ENCODE measurements at regions not wholly inside any gene's neighbourhood (a gene's known extent, or its start where the extent isn't known, plus 50 kb on each side); places are given as distances from the start of the nearest gene placed in this dataset.
A peak's percentile ranks its signal among the peaks of the same experiment; 100 is the strongest.

DNA sequence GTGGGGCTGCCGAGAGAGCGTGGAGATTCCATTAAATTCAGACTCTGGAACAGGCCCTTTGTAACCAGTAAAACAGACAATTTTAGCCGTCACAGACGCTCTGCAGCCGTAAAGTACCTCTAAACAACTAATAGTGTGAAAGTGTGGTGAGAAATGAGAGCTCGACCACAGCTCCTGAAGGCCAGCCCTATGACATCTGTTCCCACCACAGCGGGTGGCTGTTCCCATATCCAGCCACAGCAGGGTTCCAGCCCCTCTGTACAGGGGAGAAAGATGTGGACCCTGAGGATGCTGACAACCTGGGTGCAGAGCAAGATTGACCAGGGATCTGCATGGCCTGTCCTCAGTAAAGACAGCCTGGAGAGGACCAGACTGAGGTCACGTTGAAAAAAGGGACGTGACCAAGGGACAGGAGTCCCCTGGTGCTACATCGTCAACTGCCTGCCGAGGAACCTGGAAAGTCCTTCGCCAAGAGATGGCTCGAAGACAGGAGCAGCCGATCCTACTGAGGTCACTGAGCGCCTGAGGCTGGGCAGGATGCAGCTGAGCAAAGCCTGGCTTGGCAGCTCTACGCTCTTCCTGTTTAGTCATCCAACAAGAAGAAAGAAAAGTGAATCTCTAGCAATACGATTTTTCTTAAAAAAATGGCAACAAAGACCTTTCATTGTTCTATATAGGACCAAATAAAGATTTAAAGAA lies 831.7 kb downstream of the RNF144A start:
- Histone ChIP-seq H3K9me3 (peaks cover 0 to 5% (median 3%) of the 10 kb centered on the region in 4 donors), H3K27ac (no peak overlapping the region), H3K27me3 (no peaks in the 10 kb centered on the region), H3K36me3 (no peaks in the 10 kb centered on the region), H3K4me3 (no peak overlapping the region), H3K4me1 (peaks cover 0 to 47% (median 20%) of the 10 kb centered on the region in 4 donors)
- TF ChIP-seq CTCF (IDR thresholded peaks at IDR 0.05) = no peak
- no peak for TF ChIP-seq POLR2AphosphoS5 (IDR thresholded peaks at IDR 0.05)
- no peak for TF ChIP-seq EP300 (IDR thresholded peaks at IDR 0.05)
- TF ChIP-seq POLR2A (IDR thresholded peaks at IDR 0.05) = no peak
- intact Hi-C loops (cut with DNase I) = loop anchor here (10.0 kb wide), 1 partner anchor 234 kb away; no protein-coding TSS in a partner anchor
- no peak for DNase-seq
- WGBS, 2 donors = 80 to 83% methylated on average over 17 of the region's 17 CpGs

- WGBS, 2 donors = 86 to 88% methylated on average over 4 of the region's 4 CpGs
- peak overlapping the region in 2 of 4 donors; percentile 40 to 48 for H3K27ac ChIP-seq
- no peak for DNase-seq
- H3K4me3 ChIP-seq = no peak overlapping the region
- intact Hi-C loops (cut with DNase I) = loop anchor here (5.0 to 10.0 kb wide), 2 partner anchors 235 to 407 kb away; no protein-coding TSS in a partner anchor
- TF ChIP-seq CTCF (IDR thresholded peaks at IDR 0.05) (no peak), POLR2A (IDR thresholded peaks at IDR 0.05) (no peak), POLR2AphosphoS5 (IDR thresholded peaks at IDR 0.05) (no peak), EP300 (IDR thresholded peaks at IDR 0.05) (no peak)
- no peaks in the 10 kb centered on the region for H3K27me3 ChIP-seq
- peaks cover 0 to 12% (median 8%) of the 10 kb centered on the region in 4 donors for H3K9me3 ChIP-seq
- H3K36me3 ChIP-seq = no peaks in the 10 kb centered on the region
- H3K4me1 ChIP-seq = peaks cover 0 to 47% (median 20%) of the 10 kb centered on the region in 4 donors
Observed at GRCh38 chr2:7749895-7750559, 832.8 kb downstream of the RNF144A start.

DNA sequence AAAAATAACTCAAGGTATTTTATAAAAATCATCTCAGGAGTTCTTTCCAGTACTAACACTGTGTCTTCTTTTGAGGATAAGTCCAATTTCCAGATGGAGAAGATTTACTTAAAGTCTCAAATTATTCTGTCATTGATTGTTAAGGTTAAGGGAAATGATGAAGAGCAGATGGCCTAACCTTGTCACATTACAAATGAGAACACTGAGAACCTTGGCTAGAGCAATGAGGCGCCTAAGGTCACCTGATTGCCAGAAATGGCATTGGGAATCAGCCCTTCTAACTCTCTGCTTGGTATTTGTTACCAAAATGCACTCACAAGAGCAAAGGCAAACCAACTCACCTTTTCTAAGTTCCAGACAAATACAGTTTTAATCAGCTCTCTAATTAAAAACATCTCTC lies 835.1 kb downstream of the RNF144A start:
- no peak overlapping the region for H3K4me3 ChIP-seq
- no peak for DNase-seq

DNA sequence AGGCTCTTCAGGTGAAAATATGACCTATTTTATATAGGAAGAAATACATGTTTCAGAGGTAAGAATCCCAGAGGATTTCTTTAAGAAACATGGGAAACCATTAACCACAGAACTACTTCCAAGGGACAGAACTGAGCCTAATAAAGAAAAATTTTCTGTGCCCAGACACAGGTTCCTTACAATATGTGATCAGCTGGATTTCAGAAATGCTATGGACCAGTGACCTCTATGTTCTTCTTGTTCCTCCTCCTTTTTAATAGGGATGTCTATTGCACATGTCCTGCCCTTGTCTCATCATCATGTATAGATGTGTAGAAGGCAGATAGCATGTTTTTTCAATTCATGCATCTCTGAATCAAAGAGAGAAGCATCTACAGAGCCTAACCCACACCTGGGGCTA lies 836.6 kb downstream of the RNF144A start:
- no peaks in the 10 kb centered on the region for H3K27me3 ChIP-seq
- no peak overlapping the region for H3K4me3 ChIP-seq
- intact Hi-C loops (cut with DNase I) = loop anchor here (5.0 kb wide), 1 partner anchor 404 kb away; no protein-coding TSS in a partner anchor
- peaks cover 0 to 25% (median 14%) of the 10 kb centered on the region in 4 donors for H3K9me3 ChIP-seq
- TF ChIP-seq POLR2A (IDR thresholded peaks at IDR 0.05) = no peak
- H3K4me1 ChIP-seq = peaks cover 0 to 35% (median 18%) of the 10 kb centered on the region in 4 donors
- peak overlapping the region in 2 of 4 donors; percentile 68 to 72 for H3K27ac ChIP-seq
- no peak for DNase-seq
- no peaks in the 10 kb centered on the region for H3K36me3 ChIP-seq

More for the DNA sequence above, 835.1 kb downstream of the RNF144A start:
- Histone ChIP-seq H3K4me1 (peaks cover 0 to 36% (median 20%) of the 10 kb centered on the region in 4 donors), H3K27ac (peak overlapping the region in 3 of 4 donors; percentile 68 to 72 (median 71)), H3K36me3 (no peaks in the 10 kb centered on the region), H3K9me3 (peaks cover 0 to 14% (median 8%) of the 10 kb centered on the region in 4 donors), H3K27me3 (no peaks in the 10 kb centered on the region)
- intact Hi-C loops (cut with DNase I) = loop anchor here (5.0 kb wide), 1 partner anchor 405 kb away; no protein-coding TSS in a partner anchor
- TF ChIP-seq EP300 (IDR thresholded peaks at IDR 0.05) = peak; percentile 59 to 96 (median 88)
- no peak for TF ChIP-seq POLR2A (IDR thresholded peaks at IDR 0.05)
- TF ChIP-seq CTCF (IDR thresholded peaks at IDR 0.05) = no peak
- peak; percentile 92 to 97 (median 96) for TF ChIP-seq POLR2AphosphoS5 (IDR thresholded peaks at IDR 0.05)
- 82 to 92% methylated on average over 1 of the region's 1 CpG for WGBS, 2 donors

DNA sequence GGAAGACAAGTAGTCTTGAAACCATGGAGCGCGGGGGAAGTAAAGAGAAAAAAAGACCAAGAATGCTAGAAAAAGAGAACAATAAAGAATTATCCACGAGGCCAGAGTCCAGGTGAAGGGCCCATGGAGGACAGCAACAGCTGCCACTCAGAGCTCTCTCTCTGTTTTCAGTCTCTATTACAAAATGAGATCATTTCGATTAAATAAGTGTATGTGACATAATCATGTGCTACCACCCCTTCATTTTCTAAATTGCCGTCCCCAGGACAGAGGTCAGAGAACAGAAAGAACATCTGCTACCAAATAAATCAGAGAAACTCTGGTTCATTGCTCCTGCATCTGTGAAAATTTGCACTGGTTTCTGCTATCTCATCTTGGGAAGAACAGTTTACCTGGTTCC lies 838.7 kb downstream of the RNF144A start:
- H3K36me3 ChIP-seq = no peaks in the 10 kb centered on the region
- H3K27me3 ChIP-seq = no peaks in the 10 kb centered on the region
- H3K9me3 ChIP-seq = peaks cover 0 to 25% (median 14%) of the 10 kb centered on the region in 4 donors
- H3K4me1 ChIP-seq = peaks cover 0 to 23% (median 14%) of the 10 kb centered on the region in 4 donors
- no peak overlapping the region for H3K27ac ChIP-seq
- intact Hi-C loops (cut with DNase I) = no loop called here
- TF ChIP-seq CTCF (IDR thresholded peaks at IDR 0.05) (no peak), POLR2AphosphoS5 (IDR thresholded peaks at IDR 0.05) (no peak), POLR2A (IDR thresholded peaks at IDR 0.05) (no peak), EP300 (IDR thresholded peaks at IDR 0.05) (no peak)
- WGBS, 2 donors = 76 to 90% methylated on average over 5 of the region's 5 CpGs
- H3K4me3 ChIP-seq = no peak overlapping the region
- DNase-seq = no peak
